ENCODE measurements at regions not wholly inside any gene's neighbourhood (a gene's known extent, or its start where the extent isn't known, plus 50 kb on each side); places are given as distances from the start of the nearest gene placed in this dataset.

DNA sequence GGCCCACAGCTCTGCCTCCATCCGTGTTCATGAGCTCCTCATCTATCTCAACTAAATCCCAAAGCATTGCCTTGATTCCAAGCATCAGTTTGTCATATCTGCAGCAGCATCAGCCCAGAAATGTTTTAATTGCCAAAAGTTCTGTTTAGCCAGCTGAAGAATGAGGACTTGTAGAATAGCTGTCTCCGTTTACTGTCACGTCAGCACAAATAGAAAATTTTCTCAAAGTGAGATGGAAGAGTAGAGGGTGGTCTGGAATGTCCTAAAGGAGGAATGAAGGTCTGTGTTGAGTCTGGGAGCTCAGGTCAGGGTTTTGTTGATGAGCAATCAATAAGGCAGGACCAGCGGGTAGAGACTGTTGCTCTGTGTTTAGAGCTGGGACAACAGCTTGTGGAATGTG is 134.9 kb upstream of the ISX start:
- DNase-seq (ENCODE audit: low spot score), result no peak
- H3K9me3 ChIP-seq (ENCODE audit: low read depth, low read length, poor library complexity, severe bottlenecking), result no peaks in the 10 kb centered on the region
- ChIA-PET POLR2A (ENCODE audit: low non-redundant PET) (no interaction called here), CTCF (no interaction called here)
- no TSS peak for BruUV-seq (replicated peaks)
- H3K27ac ChIP-seq (ENCODE audit: low read depth, low read length, poor library complexity, severe bottlenecking), result no peak overlapping the region
- H3K36me3 ChIP-seq (ENCODE audit: insufficient read depth, low read length, poor library complexity, severe bottlenecking), result no peaks in the 10 kb centered on the region
- H3K4me1 ChIP-seq (ENCODE audit: insufficient read depth, low read length, poor library complexity, severe bottlenecking), result no peaks in the 10 kb centered on the region
- intact Hi-C loops (cut with micrococcal nuclease; ENCODE audit: unreplicated experiment), result no loop called here
- no peaks in the 10 kb centered on the region for H3K27me3 ChIP-seq (replicated peaks; ENCODE audit: insufficient read depth, low read depth, low read length, poor library complexity)
- TF ChIP-seq EZH2 (IDR thresholded peaks at IDR 0.05; ENCODE audit: borderline replicate concordance, low read depth, low read length, poor library complexity, severe bottlenecking), result no peak
- TF ChIP-seq, protein P1, sequence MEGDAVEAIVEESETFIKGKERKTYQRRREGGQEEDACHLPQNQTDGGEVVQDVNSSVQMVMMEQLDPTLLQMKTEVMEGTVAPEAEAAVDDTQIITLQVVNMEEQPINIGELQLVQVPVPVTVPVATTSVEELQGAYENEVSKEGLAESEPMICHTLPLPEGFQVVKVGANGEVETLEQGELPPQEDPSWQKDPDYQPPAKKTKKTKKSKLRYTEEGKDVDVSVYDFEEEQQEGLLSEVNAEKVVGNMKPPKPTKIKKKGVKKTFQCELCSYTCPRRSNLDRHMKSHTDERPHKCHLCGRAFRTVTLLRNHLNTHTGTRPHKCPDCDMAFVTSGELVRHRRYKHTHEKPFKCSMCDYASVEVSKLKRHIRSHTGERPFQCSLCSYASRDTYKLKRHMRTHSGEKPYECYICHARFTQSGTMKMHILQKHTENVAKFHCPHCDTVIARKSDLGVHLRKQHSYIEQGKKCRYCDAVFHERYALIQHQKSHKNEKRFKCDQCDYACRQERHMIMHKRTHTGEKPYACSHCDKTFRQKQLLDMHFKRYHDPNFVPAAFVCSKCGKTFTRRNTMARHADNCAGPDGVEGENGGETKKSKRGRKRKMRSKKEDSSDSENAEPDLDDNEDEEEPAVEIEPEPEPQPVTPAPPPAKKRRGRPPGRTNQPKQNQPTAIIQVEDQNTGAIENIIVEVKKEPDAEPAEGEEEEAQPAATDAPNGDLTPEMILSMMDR (conservative IDR thresholded peaks at IDR 0.05; ENCODE audit: low read depth, low read length), result no peak
- H3K4me3 ChIP-seq (ENCODE audit: low read depth, low read length, poor library complexity, severe bottlenecking), result no peak overlapping the region

GRCh38 chr22:34934261-34934660 is 131.7 kb upstream of the ISX start:
- intact Hi-C loops (cut with micrococcal nuclease; ENCODE audit: unreplicated experiment), result no loop called here
- BruUV-seq (replicated peaks), result no TSS peak
- Histone ChIP-seq H3K27ac (ENCODE audit: low read depth, low read length, poor library complexity, severe bottlenecking) (no peak overlapping the region), H3K9me3 (ENCODE audit: low read depth, low read length, poor library complexity, severe bottlenecking) (no peaks in the 10 kb centered on the region), H3K27me3 (replicated peaks; ENCODE audit: insufficient read depth, low read depth, low read length, poor library complexity) (no peaks in the 10 kb centered on the region), H3K4me1 (ENCODE audit: insufficient read depth, low read length, poor library complexity, severe bottlenecking) (no peaks in the 10 kb centered on the region), H3K36me3 (ENCODE audit: insufficient read depth, low read length, poor library complexity, severe bottlenecking) (no peaks in the 10 kb centered on the region), H3K4me3 (ENCODE audit: low read depth, low read length, poor library complexity, severe bottlenecking) (no peak overlapping the region)
- no peak for TF ChIP-seq EZH2 (IDR thresholded peaks at IDR 0.05; ENCODE audit: borderline replicate concordance, low read depth, low read length, poor library complexity, severe bottlenecking)
- TF ChIP-seq, protein P1 (conservative IDR thresholded peaks at IDR 0.05; ENCODE audit: low read depth, low read length), result no peak
- DNase-seq (ENCODE audit: low spot score), result no peak
- ChIA-PET CTCF (no interaction called here), POLR2A (ENCODE audit: low non-redundant PET) (no interaction called here)

DNA sequence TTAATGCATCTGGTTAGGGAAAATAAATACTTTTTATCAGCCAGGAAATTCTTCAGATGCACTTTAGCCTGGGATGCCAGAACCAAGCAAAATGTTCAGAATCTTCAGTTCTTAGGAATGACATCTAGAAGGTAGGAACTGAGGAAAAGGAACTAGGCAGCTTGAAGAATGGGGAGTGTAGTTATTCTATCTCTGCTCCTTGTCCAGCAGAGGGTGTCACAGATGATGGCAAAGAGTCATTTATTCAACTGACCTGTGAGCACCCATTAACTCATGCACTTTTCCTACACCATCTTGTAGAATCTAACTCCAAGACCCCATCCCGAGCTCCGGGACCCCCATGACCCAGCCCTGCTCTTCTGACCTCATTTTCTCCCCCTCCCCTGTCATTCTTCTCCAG is 122.1 kb upstream of the ISX start:
- H3K36me3 ChIP-seq (ENCODE audit: insufficient read depth, low read length, poor library complexity, severe bottlenecking), result no peaks in the 10 kb centered on the region
- H3K27me3 ChIP-seq (replicated peaks; ENCODE audit: insufficient read depth, low read depth, low read length, poor library complexity), result no peaks in the 10 kb centered on the region
- H3K9me3 ChIP-seq (ENCODE audit: low read depth, low read length, poor library complexity, severe bottlenecking), result no peaks in the 10 kb centered on the region
- no TSS peak for BruUV-seq (replicated peaks)
- H3K4me1 ChIP-seq (ENCODE audit: insufficient read depth, low read length, poor library complexity, severe bottlenecking), result no peaks in the 10 kb centered on the region
- CTCF ChIA-PET, result no interaction called here
- TF ChIP-seq, protein P1 (conservative IDR thresholded peaks at IDR 0.05; ENCODE audit: low read depth, low read length), result no peak
- TF ChIP-seq EZH2 (IDR thresholded peaks at IDR 0.05; ENCODE audit: borderline replicate concordance, low read depth, low read length, poor library complexity, severe bottlenecking), result no peak
- no peak overlapping the region for H3K4me3 ChIP-seq (ENCODE audit: low read depth, low read length, poor library complexity, severe bottlenecking)
- intact Hi-C loops (cut with micrococcal nuclease; ENCODE audit: unreplicated experiment), result no loop called here
- DNase-seq (ENCODE audit: low spot score), result no peak
- no peak overlapping the region for H3K27ac ChIP-seq (ENCODE audit: low read depth, low read length, poor library complexity, severe bottlenecking)
- POLR2A ChIA-PET (ENCODE audit: low non-redundant PET), result no interaction called here

Measured in A673 (cell line).